Tibial nerve (tissue), 4 donors: ENCODE measurements at regions not wholly inside any gene's neighbourhood (a gene's known extent, or its start where the extent isn't known, plus 50 kb on each side); places are given as distances from the start of the nearest gene placed in this dataset.
A peak's percentile ranks its signal among the peaks of the same experiment; 100 is the strongest.

Experiments used
- DNase-seq, 2 donors: peaks; one replicate each; pipeline ENCODE4 v3.0.0-alpha.2; 2019; ENCODE audit warnings: low spot score in 2 of 2
- H3K27ac ChIP-seq, 4 donors: fragments of 200-600 bp; sonication (generic) in 3 of 4; one replicate each; pipeline ENCODE4 v1.5.1; 2017 to 2019; ENCODE audit warnings: mild to moderate bottlenecking in 1 of 4
- H3K27me3 ChIP-seq, 2 donors: fragments of 200-600 bp; sonication (generic) in 1 of 2; one replicate each; pipeline versions ENCODE4 v1.5.1 to v1.6.0; 2017 to 2019
- H3K36me3 ChIP-seq, 3 donors: fragments of 200-600 bp; sonication (generic); one replicate each; pipeline ENCODE4 v1.5.1; 2018 to 2019
- H3K4me1 ChIP-seq, 4 donors: fragments of 200-600 bp; sonication (generic) in 3 of 4; one replicate each; pipeline ENCODE4 v1.5.1; 2017 to 2019
- H3K4me3 ChIP-seq, 4 donors: fragments of 200-600 bp; sonication (generic) in 3 of 4; one replicate each; pipeline ENCODE4 v1.5.1; 2017 to 2019; ENCODE audit warnings: mild to moderate bottlenecking in 1 of 4, moderate library complexity in 1 of 4
- H3K9me3 ChIP-seq, 4 donors: fragments of 200-600 bp; sonication (generic) in 3 of 4; one replicate each; pipeline ENCODE4 v1.5.1; 2017 to 2019
- EP300 ChIP-seq, 2 donors: sonication (generic); formaldehyde crosslinking; IDR thresholded peaks; one replicate each; pipeline ENCODE4 v1.6.1; 2017; ENCODE audit warnings: antibody characterized with exemption in 2 of 2, mild to moderate bottlenecking in 1 of 2
- POLR2A ChIP-seq, 2 donors: fragments of 450-650 bp; IDR thresholded peaks; one replicate each; pipeline ENCODE4 v1.6.1; 2017; ENCODE audit warnings: antibody characterized with exemption in 2 of 2, mild to moderate bottlenecking in 2 of 2, moderate library complexity in 2 of 2
- WGBS, 2 donors: methylation state at CpG; one replicate each; pipeline ENCODE4 v1.1.5; 2018; 5-methylcytosine and 5-hydroxymethylcytosine counted together
- TF ChIP-seq, protein P1 (sequence below), 5 experiments: fragments of 200-600 bp in 3 of 5; fragments of 450-650 bp in 2 of 5; sonication (generic) in 3 of 5; IDR thresholded peaks; one replicate each; pipeline ENCODE4 v1.5.1; 2016 to 2019; ENCODE audit warnings: antibody characterized with exemption in 5 of 5, mild to moderate bottlenecking in 3 of 5, moderate library complexity in 2 of 5

DNA sequence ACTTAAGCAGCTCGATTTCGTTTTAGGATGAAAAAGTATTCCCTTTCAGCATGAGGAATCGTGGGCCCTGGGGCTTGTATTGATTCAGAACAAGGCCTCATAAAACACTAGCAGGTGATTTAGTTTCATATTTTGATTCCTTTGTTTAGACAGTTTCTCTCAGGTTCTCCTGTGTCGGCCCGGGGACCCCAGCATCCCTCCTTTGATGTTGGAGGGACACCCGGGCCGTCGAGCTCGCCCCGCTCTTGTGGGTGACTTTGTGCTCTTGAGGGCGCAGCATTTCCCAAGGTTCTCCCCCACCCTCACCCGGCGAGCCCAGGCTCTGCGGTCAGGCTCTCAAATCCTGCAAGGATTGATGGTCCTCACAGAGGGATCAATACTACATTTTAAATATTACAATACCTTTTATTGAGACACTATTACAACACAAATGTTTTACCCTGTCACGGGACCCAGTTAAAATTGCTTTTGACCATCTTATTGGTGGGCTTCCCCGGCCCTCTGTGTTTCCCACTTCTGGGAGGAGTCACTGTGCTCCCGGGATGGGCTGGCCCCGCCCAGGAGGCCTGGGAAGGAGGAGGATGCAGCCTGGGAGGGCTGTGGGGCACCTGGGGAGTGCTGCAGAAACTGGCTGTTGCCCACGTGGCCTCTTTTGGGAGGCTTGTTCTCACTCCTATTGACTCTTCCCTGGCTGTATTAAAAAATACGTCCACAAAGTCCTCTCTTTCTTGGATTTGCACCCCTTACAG is 222.6 kb downstream of the INSIG2 start:
- peak overlapping the region; percentile 16 to 81 (median 29) for H3K27ac ChIP-seq

DNA sequence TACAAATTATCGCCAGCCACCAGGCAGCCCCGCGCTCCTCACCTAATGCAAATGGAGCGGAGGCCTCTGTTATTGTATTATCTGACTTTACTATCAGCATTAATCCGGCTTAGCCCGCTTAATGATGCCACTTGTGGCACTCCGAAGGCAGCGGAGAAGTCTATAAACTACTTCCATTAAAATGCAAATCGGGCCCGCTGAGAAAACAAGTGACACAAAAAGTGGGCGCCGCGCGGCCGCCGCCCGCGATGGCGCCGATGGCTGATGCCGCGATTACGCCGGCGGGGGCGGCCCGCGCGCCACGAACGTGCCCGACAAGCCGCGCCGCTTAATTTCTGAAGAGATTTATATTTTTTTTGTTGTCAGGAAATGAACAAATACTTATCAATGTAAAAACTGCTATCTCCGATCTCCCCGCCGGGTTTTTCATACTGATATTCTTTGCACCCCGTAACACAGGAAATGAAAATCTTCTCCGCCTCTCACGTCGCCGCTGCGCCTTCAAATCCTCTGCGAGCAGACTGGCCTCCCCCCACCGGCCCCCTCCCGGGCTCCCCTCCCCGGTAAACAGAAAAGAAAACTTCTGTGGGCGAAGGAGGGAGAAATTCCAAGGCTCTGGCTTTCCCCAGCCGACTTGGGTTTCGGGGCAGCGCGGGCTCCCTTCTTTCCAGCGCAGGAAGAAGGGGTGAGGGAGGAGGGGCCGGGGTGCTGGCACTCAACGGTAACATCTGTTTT is 221.8 kb downstream of the INSIG2 start:
- peaks cover 0 to 2% (median 0%) of the 10 kb centered on the region in 4 donors for H3K9me3 ChIP-seq
- WGBS, 2 donors = 2 to 4% methylated on average over 56 of the region's 56 CpGs
- peak overlapping the region; percentile 16 to 81 (median 29) for H3K27ac ChIP-seq
- peak in 1 of 2 donors; percentile 15 for DNase-seq
- no peaks in the 10 kb centered on the region for H3K36me3 ChIP-seq
- H3K27me3 ChIP-seq = peaks cover 0 to 16% of the 10 kb centered on the region in 2 donors
- peak overlapping the region; percentile 25 to 62 (median 44) for H3K4me3 ChIP-seq
- H3K4me1 ChIP-seq = peaks cover 0 to 16% (median 0%) of the 10 kb centered on the region in 4 donors
- TF ChIP-seq EP300 (IDR thresholded peaks at IDR 0.05) (no peak), POLR2A (IDR thresholded peaks at IDR 0.05) (no peak)

More for the DNA sequence above, 222.6 kb downstream of the INSIG2 start:
- no peak for TF ChIP-seq EP300 (IDR thresholded peaks at IDR 0.05)
- TF ChIP-seq, protein P1, sequence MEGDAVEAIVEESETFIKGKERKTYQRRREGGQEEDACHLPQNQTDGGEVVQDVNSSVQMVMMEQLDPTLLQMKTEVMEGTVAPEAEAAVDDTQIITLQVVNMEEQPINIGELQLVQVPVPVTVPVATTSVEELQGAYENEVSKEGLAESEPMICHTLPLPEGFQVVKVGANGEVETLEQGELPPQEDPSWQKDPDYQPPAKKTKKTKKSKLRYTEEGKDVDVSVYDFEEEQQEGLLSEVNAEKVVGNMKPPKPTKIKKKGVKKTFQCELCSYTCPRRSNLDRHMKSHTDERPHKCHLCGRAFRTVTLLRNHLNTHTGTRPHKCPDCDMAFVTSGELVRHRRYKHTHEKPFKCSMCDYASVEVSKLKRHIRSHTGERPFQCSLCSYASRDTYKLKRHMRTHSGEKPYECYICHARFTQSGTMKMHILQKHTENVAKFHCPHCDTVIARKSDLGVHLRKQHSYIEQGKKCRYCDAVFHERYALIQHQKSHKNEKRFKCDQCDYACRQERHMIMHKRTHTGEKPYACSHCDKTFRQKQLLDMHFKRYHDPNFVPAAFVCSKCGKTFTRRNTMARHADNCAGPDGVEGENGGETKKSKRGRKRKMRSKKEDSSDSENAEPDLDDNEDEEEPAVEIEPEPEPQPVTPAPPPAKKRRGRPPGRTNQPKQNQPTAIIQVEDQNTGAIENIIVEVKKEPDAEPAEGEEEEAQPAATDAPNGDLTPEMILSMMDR (IDR thresholded peaks at IDR 0.05) = no peak
- TF ChIP-seq POLR2A (IDR thresholded peaks at IDR 0.05) = no peak
- Histone ChIP-seq H3K4me1 (peaks cover 0 to 16% (median 0%) of the 10 kb centered on the region in 4 donors), H3K4me3 (peak overlapping the region; percentile 25 to 62 (median 44)), H3K9me3 (peaks cover 0 to 2% (median 0%) of the 10 kb centered on the region in 4 donors), H3K27me3 (peaks cover 0 to 16% of the 10 kb centered on the region in 2 donors), H3K36me3 (no peaks in the 10 kb centered on the region)
- WGBS, 2 donors = 25 to 32% methylated on average over 20 of the region's 20 CpGs
- DNase-seq = no peak

DNA sequence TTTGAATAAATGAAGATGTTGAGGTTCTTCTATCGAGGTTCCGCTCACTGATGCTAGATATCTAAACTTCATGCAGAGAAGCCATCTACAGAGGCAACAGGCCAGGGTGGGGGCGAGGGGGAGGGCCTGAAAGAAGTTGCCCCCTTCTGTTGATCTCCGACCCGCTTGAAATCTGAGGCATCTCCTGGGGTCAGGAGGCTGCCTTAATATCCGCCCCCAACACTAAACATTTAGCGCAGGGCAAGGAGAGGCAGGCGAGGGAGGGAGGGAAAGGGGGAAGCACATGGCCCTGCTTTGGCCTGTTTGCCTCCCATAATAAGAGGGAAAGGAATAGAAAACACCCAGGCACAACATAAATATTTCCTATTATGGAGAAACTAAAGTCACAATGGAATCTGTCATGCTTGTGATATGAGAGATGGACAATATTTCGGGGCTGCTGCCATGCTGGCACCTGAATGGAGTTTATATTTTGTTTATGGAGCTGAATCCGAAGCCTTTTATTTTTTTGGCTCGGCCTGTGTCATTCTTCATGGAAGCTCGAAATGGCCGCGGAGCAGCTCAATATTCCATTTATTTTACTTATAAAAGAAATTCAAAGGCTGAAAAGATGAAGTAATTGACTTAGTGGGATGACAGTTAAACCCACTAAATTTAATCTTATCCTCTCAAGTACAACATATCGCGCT is 221.1 kb downstream of the INSIG2 start:
- Histone ChIP-seq H3K36me3 (no peaks in the 10 kb centered on the region), H3K27me3 (peaks cover 0 to 16% of the 10 kb centered on the region in 2 donors), H3K9me3 (peaks cover 0 to 2% (median 0%) of the 10 kb centered on the region in 4 donors), H3K4me3 (peak overlapping the region; percentile 17 to 62 (median 36)), H3K4me1 (peaks cover 0 to 16% (median 0%) of the 10 kb centered on the region in 4 donors), H3K27ac (peak overlapping the region in 1 of 4 donors; percentile 81)
- WGBS, 2 donors = 51 to 56% methylated on average over 16 of the region's 16 CpGs
- no peak for DNase-seq
- TF ChIP-seq, protein P1 (IDR thresholded peaks at IDR 0.05) = no peak
- TF ChIP-seq EP300 (IDR thresholded peaks at IDR 0.05) = no peak
- TF ChIP-seq POLR2A (IDR thresholded peaks at IDR 0.05) = no peak

DNA sequence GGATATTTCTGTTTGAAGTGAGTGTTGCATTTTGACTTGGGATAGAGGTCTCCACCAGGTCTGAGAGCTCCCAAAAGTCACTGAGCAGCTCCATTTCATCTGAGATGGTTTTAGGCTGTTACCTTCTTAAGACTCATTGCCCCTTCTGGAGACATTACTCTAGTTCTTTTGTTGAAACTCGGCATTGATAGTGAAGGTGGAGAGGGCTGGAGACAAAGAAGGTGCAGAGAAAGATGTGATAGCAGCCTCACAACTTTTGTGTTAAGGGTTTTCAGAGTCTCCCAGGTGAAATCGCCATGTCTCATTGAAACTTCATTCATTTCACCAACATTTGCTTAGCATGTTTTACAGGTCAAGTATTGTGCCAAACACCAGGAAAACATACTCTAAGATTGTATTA is 219.6 kb downstream of the INSIG2 start:
- WGBS, 2 donors = 65 to 89% methylated on average over 2 of the region's 2 CpGs
- no peak overlapping the region for H3K4me3 ChIP-seq
- H3K27me3 ChIP-seq = peaks cover 0 to 16% of the 10 kb centered on the region in 2 donors
- TF ChIP-seq, protein P1 (IDR thresholded peaks at IDR 0.05) = no peak
- TF ChIP-seq EP300 (IDR thresholded peaks at IDR 0.05) (no peak), POLR2A (IDR thresholded peaks at IDR 0.05) (no peak)
- no peak overlapping the region for H3K27ac ChIP-seq
- peaks cover 0 to 2% (median 0%) of the 10 kb centered on the region in 4 donors for H3K9me3 ChIP-seq
- peaks cover 0 to 16% (median 0%) of the 10 kb centered on the region in 4 donors for H3K4me1 ChIP-seq
- no peak for DNase-seq
- no peaks in the 10 kb centered on the region for H3K36me3 ChIP-seq

DNA sequence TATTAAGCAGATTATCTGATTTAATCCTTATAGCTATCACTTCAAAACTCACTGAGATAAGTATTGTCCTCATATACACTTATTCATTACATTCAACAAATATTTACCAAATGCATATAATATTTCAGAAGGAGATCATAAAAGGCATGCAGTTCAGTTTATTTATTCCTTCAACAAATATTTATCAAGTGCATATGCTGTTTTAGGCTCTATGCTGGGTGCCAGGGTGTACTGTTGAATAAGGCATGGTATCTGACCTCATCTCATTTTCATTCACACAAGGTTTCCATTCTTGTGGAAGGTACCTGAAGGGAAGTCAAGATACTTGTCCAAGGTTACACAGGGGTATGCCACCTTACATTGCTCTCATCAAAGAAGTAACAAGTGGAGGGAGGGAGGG is 213.0 kb downstream of the INSIG2 start:
- TF ChIP-seq EP300 (IDR thresholded peaks at IDR 0.05) (no peak), POLR2A (IDR thresholded peaks at IDR 0.05) (no peak)
- TF ChIP-seq, protein P1 (IDR thresholded peaks at IDR 0.05) = no peak
- no peaks in the 10 kb centered on the region for H3K36me3 ChIP-seq
- H3K4me1 ChIP-seq = no peaks in the 10 kb centered on the region
- no peak for DNase-seq
- no peak overlapping the region for H3K27ac ChIP-seq
- no peaks in the 10 kb centered on the region for H3K27me3 ChIP-seq
- H3K9me3 ChIP-seq = no peaks in the 10 kb centered on the region
- no peak overlapping the region for H3K4me3 ChIP-seq
